HFFc6 (cell line): ENCODE measurements at regions not wholly inside any gene's neighbourhood (a gene's known extent, or its start where the extent isn't known, plus 50 kb on each side); places are given as distances from the start of the nearest gene placed in this dataset.

Source experiments
- DNase-seq: peaks from one replicate; pipeline ENCODE4 v3.0.0-alpha.2; 2018
- H3K27ac Mint-ChIP-seq: 2 replicates; pipeline ENCODE4 v1.8.0; 2020; ENCODE audit warnings: mild to moderate bottlenecking, mixed read lengths
- H3K27me3 Mint-ChIP-seq: 2 replicates; pipeline ENCODE4 v1.8.0; 2021; ENCODE audit warnings: mild to moderate bottlenecking, moderate library complexity, mixed read lengths; ENCODE audit not compliant: insufficient read depth
- H3K36me3 Mint-ChIP-seq: 2 replicates; pipeline ENCODE4 v1.8.0; 2021; ENCODE audit warnings: low read depth, mixed read lengths
- H3K4me1 Mint-ChIP-seq: 2 replicates; pipeline ENCODE4 v1.8.0; 2020; ENCODE audit warnings: low read depth, mixed read lengths
- H3K4me3 Mint-ChIP-seq: 2 replicates; pipeline ENCODE4 v1.8.0; 2020; ENCODE audit warnings: mild to moderate bottlenecking, moderate library complexity, mixed read lengths
- H3K9me3 Mint-ChIP-seq: 2 replicates; pipeline ENCODE4 v1.8.0; 2020; ENCODE audit warnings: mild to moderate bottlenecking, mixed read lengths
- CTCF ChIP-seq: fragments of 200-600 bp; sonication (generic); IDR thresholded peaks from 2 replicates; pipeline ENCODE4 v1.5.0; 2021; ENCODE audit warnings: antibody characterized with exemption, mild to moderate bottlenecking

DNA sequence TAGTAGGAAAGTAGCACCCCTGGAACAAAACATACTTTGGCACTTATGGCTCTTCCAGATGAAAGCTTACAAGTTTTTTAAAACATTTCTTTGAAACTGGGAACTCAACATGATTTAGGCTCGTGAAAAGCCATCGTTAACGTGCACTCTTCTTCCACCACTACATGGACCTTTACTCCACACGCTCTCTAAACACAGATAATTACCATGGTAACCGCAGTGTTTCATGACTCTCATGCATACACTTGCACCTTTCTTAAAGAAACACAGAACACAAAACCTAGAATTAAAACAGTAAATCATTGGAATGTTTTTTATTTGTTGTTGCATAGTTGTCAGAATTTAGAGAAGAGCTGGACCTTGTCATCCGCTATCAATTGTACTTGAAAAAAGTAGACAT, 154.3 kb downstream of the FGF9 start:
- Mint-ChIP-seq H3K4me3 (no peak overlapping the region), H3K4me1 (no peaks in the 10 kb centered on the region), H3K27ac (no peak overlapping the region), H3K27me3 (peaks cover 2% of the 10 kb centered on the region; the same call in 1 of the 2 replicates), H3K36me3 (no peaks in the 10 kb centered on the region), H3K9me3 (peaks cover 28% of the 10 kb centered on the region; the same call in 1 of the 2 replicates)
- no peak for TF ChIP-seq CTCF
- no peak for DNase-seq

GRCh38 chr13:21825801-21826200, 154.9 kb downstream of the FGF9 start:
- no peak for DNase-seq
- no peaks in the 10 kb centered on the region for H3K4me1 Mint-ChIP-seq
- no peak overlapping the region for H3K4me3 Mint-ChIP-seq
- no peaks in the 10 kb centered on the region for H3K36me3 Mint-ChIP-seq
- peaks cover 2% of the 10 kb centered on the region; the same call in 1 of the 2 replicates for H3K27me3 Mint-ChIP-seq
- H3K27ac Mint-ChIP-seq: no peak overlapping the region
- TF ChIP-seq CTCF: no peak
- peaks cover 31% of the 10 kb centered on the region; the same call in 1 of the 2 replicates for H3K9me3 Mint-ChIP-seq

DNA sequence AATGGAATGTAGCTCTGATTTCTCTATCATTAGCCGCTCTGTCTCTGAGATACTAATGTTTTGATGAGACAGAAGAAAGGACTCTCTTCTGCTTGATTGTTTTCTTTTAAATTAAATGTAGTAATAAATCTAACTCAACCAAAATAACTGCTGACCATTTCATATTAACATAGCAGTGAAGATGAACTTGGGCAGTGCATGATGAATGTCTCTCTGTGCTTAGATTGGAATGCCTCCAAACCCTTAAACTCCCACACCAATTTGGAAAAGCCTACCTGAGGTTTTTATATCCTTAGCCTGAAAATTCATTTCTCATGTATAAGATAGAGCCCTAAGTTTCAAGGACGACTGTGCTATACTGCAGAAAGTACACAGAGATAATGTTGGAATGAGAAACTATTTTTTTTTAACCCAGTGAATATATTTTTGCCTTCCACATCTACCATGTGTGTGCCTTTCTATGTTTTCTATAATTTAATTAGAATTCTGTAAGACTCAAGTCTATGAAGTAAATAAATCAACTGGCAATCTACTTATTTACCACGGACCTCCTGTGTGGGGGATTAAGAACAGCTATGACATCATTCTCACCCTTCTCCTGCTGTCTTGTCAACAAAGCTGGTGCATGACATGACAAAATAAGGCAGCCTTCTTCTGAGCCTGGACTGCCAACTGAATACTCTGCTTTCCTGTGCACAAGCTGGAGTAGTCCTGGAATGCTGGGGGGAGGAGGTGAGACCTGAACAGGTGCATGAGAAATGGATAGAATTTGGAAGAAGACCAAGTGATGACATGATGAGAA, 155.5 kb downstream of the FGF9 start:
- no peaks in the 10 kb centered on the region for H3K4me1 Mint-ChIP-seq
- TF ChIP-seq CTCF: no peak
- peaks cover 2% of the 10 kb centered on the region; the same call in 1 of the 2 replicates for H3K27me3 Mint-ChIP-seq
- H3K9me3 Mint-ChIP-seq: peaks cover 35% of the 10 kb centered on the region; the same call in 1 of the 2 replicates
- no peaks in the 10 kb centered on the region for H3K36me3 Mint-ChIP-seq
- no peak overlapping the region for H3K4me3 Mint-ChIP-seq
- H3K27ac Mint-ChIP-seq: no peak overlapping the region; the same call in 1 of the 2 replicates
- no peak for DNase-seq

GRCh38 chr13:21831654-21832324, 160.9 kb downstream of the FGF9 start:
- no peak overlapping the region for H3K4me3 Mint-ChIP-seq
- TF ChIP-seq CTCF: no peak
- no peak for DNase-seq
- H3K27me3 Mint-ChIP-seq: no peaks in the 10 kb centered on the region
- H3K4me1 Mint-ChIP-seq: no peaks in the 10 kb centered on the region
- H3K9me3 Mint-ChIP-seq: peaks cover 35% of the 10 kb centered on the region
- H3K36me3 Mint-ChIP-seq: no peaks in the 10 kb centered on the region
- no peak overlapping the region for H3K27ac Mint-ChIP-seq

- Mint-ChIP-seq H3K27ac (no peak overlapping the region), H3K4me1 (no peaks in the 10 kb centered on the region), H3K9me3 (peaks cover 46% of the 10 kb centered on the region), H3K27me3 (no peaks in the 10 kb centered on the region), H3K4me3 (no peak overlapping the region), H3K36me3 (no peaks in the 10 kb centered on the region)
- no peak for DNase-seq
- TF ChIP-seq CTCF: no peak
These were observed 163.0 kb downstream of the FGF9 start for GRCh38 chr13:21833921-21834320.
